Activated CD4-positive, alpha-beta T cell treated with anti-CD3 and anti-CD28 coated beads for 48 hours (primary cell): ENCODE measurements at regions not wholly inside any gene's neighbourhood (a gene's known extent, or its start where the extent isn't known, plus 50 kb on each side); places are given as distances from the start of the nearest gene placed in this dataset.

Experiments used
- DNase-seq: peaks from one replicate; pipeline ENCODE4 v3.0.0-alpha.2; 2020

DNA sequence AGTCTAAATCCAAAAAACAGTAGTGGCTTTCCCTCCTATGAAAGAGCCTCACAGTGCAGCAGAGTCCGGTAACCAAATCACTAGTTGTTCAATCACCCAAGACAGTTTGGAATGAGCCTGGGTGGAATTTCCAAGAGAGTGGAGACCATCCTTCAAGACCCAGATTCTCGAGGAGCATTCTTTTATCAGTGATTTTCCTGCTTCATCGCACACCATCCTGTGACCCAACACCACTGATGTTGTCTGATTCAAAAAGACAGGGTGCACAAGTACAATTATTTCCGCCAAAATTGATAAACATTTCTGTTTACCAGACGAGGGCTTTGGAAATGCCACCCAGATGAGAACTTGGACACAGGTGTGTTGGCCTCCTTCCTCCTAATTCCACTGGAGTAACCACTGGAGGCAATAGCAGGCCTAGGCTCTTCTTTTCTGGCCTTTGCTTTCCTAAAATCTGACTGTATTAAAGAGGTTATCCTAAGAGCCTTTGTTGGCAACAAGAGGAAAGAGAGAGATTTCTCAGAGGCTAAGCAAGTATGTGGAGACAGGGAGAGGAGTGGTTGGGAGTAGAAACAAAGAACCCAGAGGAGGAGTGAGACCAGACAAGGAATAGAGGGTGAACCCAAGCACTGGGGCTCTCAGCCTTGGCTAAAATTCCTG is 56.3 kb upstream of the S1PR3 start:
- DNase-seq, result no peak

DNA sequence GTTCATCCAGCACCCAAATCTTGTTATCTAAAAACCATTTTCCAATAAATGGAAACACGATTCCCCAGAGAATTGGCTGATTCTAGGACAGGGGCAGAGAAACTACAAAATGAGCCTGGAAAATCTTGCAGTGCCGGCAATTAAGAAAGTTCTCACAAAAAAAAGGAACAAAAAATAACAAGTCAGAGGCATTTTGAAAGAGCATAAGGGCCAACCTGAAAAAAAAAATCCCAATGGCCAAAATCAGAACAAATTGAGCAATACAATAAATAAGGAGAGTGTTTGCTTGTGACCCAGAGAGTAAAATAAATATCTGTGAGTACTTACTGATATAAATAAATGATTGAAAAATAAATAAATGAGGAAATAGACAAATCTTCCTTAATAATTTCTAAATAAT is 55.1 kb upstream of the S1PR3 start:
- DNase-seq, result no peak

DNA sequence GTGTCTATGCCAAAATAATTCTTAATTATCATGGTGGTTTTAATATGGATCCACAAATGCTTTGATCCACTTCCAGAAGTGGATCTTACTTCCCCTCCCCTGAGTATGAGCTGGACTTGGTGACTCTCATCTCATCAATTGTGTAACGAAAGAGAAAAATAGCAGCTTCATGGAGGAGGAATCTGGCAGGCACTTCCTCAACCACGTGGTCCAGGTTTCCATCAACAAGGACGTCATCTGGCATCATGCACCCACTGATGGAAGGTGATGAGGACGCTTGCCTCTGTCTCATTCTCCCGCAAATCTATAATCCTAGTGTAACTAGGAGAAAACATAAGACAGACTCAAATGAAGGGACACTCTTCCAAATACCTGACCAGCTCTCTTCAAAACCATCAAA is 54.6 kb upstream of the S1PR3 start:
- DNase-seq, result no peak

DNA sequence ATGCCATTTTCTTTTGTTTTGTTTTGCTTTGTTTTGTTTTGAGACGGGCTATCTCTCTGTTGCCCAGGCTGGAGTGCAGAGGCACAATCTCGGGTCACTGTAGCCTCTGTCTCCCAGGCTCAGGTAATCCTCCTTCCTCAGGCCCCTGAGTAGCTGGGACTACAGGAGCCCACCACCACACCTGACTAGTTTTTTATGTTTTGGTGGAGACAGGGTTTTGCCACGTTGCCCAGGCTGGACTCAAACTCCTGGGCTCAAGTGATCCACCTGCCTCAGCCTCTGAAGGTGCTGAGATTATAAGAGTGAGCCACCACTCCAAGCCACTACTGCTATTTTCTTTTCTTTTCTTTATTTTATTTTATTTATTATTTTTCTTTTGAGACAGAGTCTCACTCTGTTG is 54.0 kb upstream of the S1PR3 start:
- DNase-seq, result no peak

DNA sequence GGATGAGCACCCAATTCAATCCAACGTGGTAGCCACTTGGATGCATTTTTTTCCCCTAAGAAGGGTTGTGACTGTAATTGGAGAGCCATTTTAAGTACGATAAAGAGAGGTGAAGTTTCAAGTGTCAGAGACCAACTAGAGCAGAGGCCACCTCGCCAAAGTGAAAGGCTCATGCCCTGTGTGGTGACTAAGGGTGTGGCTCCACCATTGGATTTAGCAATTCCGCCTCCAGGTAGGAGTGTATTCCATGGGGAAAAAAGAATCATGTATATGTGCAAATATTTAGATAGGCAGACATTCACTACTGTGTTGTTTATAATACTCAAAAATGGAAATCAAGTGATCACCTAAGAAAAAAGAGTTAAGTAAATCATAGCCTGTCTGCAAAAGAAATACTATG is 53.1 kb upstream of the S1PR3 start:
- DNase-seq, result no peak
